Nephron progenitor cell (in vitro differentiated cells): ENCODE measurements at regions not wholly inside any gene's neighbourhood (a gene's known extent, or its start where the extent isn't known, plus 50 kb on each side); places are given as distances from the start of the nearest gene placed in this dataset.

Experiments
- DNase-seq: peaks from one replicate; pipeline ENCODE4 v3.0.0; 2021
- H3K27ac Mint-ChIP-seq: 2 replicates; pipeline ENCODE4 v1.8.0; 2021; ENCODE audit warnings: mild to moderate bottlenecking, moderate library complexity, mixed read lengths
- H3K27me3 Mint-ChIP-seq: 2 replicates; pipeline ENCODE4 v1.8.0; 2021; ENCODE audit warnings: mild to moderate bottlenecking, low read depth, mixed read lengths; ENCODE audit not compliant: poor library complexity
- H3K36me3 Mint-ChIP-seq: 2 replicates; pipeline ENCODE4 v1.8.0; 2021; ENCODE audit warnings: low read depth, mixed read lengths
- H3K4me1 Mint-ChIP-seq: 2 replicates; pipeline ENCODE4 v1.8.0; 2021; ENCODE audit warnings: mixed read lengths
- H3K4me3 Mint-ChIP-seq: 2 replicates; pipeline ENCODE4 v1.8.0; 2021; ENCODE audit warnings: mild to moderate bottlenecking, moderate library complexity, mixed read lengths
- H3K9me3 Mint-ChIP-seq: 2 replicates; pipeline ENCODE4 v1.8.0; 2021; ENCODE audit warnings: mild to moderate bottlenecking, moderate library complexity, mixed read lengths
- CTCF ChIP-seq: fragments of 200-600 bp; sonication (generic); IDR thresholded peaks from 2 replicates; pipeline ENCODE4 v1.5.0; 2021; ENCODE audit warnings: antibody characterized with exemption

- no peak overlapping the region for H3K4me3 Mint-ChIP-seq
- no peak overlapping the region for H3K27ac Mint-ChIP-seq
- no peaks in the 10 kb centered on the region for H3K9me3 Mint-ChIP-seq
- TF ChIP-seq CTCF: no peak
- no peak for DNase-seq
- H3K4me1 Mint-ChIP-seq: peaks cover 31% of the 10 kb centered on the region
- H3K36me3 Mint-ChIP-seq: no peaks in the 10 kb centered on the region
- H3K27me3 Mint-ChIP-seq: peaks cover 7% of the 10 kb centered on the region
These were observed 70.9 kb upstream of the SPTBN1 start for GRCh38 chr2:54385271-54385670.

GRCh38 chr2:54386585-54386984, 69.5 kb upstream of the SPTBN1 start:
- no peak overlapping the region for H3K4me3 Mint-ChIP-seq
- no peak overlapping the region for H3K27ac Mint-ChIP-seq
- TF ChIP-seq CTCF: no peak
- H3K36me3 Mint-ChIP-seq: no peaks in the 10 kb centered on the region
- no peak for DNase-seq
- peaks cover 7% of the 10 kb centered on the region for H3K27me3 Mint-ChIP-seq
- no peaks in the 10 kb centered on the region for H3K9me3 Mint-ChIP-seq
- H3K4me1 Mint-ChIP-seq: peaks cover 34% of the 10 kb centered on the region

- Mint-ChIP-seq H3K4me3 (no peak overlapping the region), H3K27me3 (peaks cover 7% of the 10 kb centered on the region), H3K36me3 (no peaks in the 10 kb centered on the region), H3K27ac (no peak overlapping the region), H3K9me3 (no peaks in the 10 kb centered on the region), H3K4me1 (peaks cover 35% of the 10 kb centered on the region)
- no peak for DNase-seq
- TF ChIP-seq CTCF: no peak
These were observed 68.8 kb upstream of the SPTBN1 start for GRCh38 chr2:54387059-54387991.

GRCh38 chr2:54388076-54388475, 68.1 kb upstream of the SPTBN1 start:
- Mint-ChIP-seq H3K4me1 (peaks cover 35% of the 10 kb centered on the region), H3K36me3 (no peaks in the 10 kb centered on the region), H3K4me3 (no peak overlapping the region), H3K9me3 (no peaks in the 10 kb centered on the region), H3K27me3 (peaks cover 7% of the 10 kb centered on the region), H3K27ac (no peak overlapping the region)
- no peak for TF ChIP-seq CTCF
- DNase-seq: peak; percentile 15

- Mint-ChIP-seq H3K9me3 (no peaks in the 10 kb centered on the region), H3K27me3 (no peaks in the 10 kb centered on the region), H3K4me1 (peaks cover 22% of the 10 kb centered on the region), H3K4me3 (no peak overlapping the region), H3K36me3 (no peaks in the 10 kb centered on the region), H3K27ac (no peak overlapping the region)
- DNase-seq: no peak
- no peak for TF ChIP-seq CTCF
These were observed 63.4 kb upstream of the SPTBN1 start for GRCh38 chr2:54392555-54393324.
